Endothelial cell of umbilical vein (primary cell): ENCODE measurements at regions not wholly inside any gene's neighbourhood (a gene's known extent, or its start where the extent isn't known, plus 50 kb on each side); places are given as distances from the start of the nearest gene placed in this dataset.

ENCODE experiments used
- BruUV-seq: library from RNA; stranded (reverse); fragments of 400-500 nt; replicated peaks from 2 replicates; lab custom pipeline; 2021; lab: Mats Ljungman, UMichigan
- CTCF ChIA-PET: fragments of 300-600, 350-600 bp; sonication (Branson Sonifier 250); formaldehyde crosslinking; loops from one replicate; lab custom pipeline; 2021; ENCODE audit warnings: antibody characterized with exemption, inconsistent platforms; lab: Charles Lee
- POLR2A ChIA-PET: fragments of 300-600, 350-600 bp; sonication (Branson Sonifier 250); formaldehyde crosslinking; loops from one replicate; lab custom pipeline; 2021; ENCODE audit warnings: antibody characterized with exemption, inconsistent platforms; lab: Charles Lee
- DNase-seq: peaks from one replicate; pipeline ENCODE4 v3.0.0-alpha.2; 2011; ENCODE audit warnings: low read depth, low spot score
- FAIRE-seq: peaks from 2 replicates; lab custom pipeline; 2011; peaks lifted over from hg19 to GRCh38; lab: Jason Lieb, UNC
- H2AFZ ChIP-seq: 2 replicates; pipeline ENCODE4 v1.6.0; 2012; ENCODE audit warnings: low read depth, low read length, control low read depth, inconsistent platforms
- H3K27ac ChIP-seq: 2 replicates; pipeline ENCODE4 v1.5.1; 2011; ENCODE audit warnings: low read depth, mild to moderate bottlenecking, control low read depth, low read length, moderate library complexity; ENCODE audit not compliant: insufficient read depth
- H3K27me3 ChIP-seq, 2 experiments: 2 replicates each; pipeline versions ENCODE4 v1.6.0 to v1.6.1; 2011; ENCODE audit warnings: low read length in 2 of 2, mixed read lengths in 1 of 2; ENCODE audit not compliant: control insufficient read depth in 2 of 2, insufficient read depth in 2 of 2
- H3K36me3 ChIP-seq, 2 experiments: 2 replicates in 1 of 2; 3 replicates in 1 of 2; pipeline ENCODE4 v1.5.1; 2011; ENCODE audit warnings: low read length in 2 of 2, mild to moderate bottlenecking in 1 of 2, moderate library complexity in 1 of 2; ENCODE audit not compliant: control insufficient read depth in 2 of 2, insufficient read depth in 2 of 2; ENCODE audit errors: extremely low read depth in 1 of 2
- H3K4me1 ChIP-seq: 3 replicates; pipeline ENCODE4 v1.5.1; 2011; ENCODE audit warnings: mild to moderate bottlenecking, low read length; ENCODE audit not compliant: control insufficient read depth, insufficient read depth; ENCODE audit errors: extremely low read depth
- H3K4me2 ChIP-seq: 2 replicates; pipeline ENCODE4 v1.6.1; 2011; ENCODE audit warnings: low read length, control low read depth, mixed read lengths; ENCODE audit not compliant: insufficient read depth
- H3K4me3 ChIP-seq, 3 experiments: fragments of 200-600 bp in 1 of 3; sonication (generic), shearing (Covaris generic) in 1 of 3; replicated peaks in 1 of 3; 2 replicates each; pipeline ENCODE4 v1.5.1; 2011 to 2016; ENCODE audit warnings: control low read depth in 3 of 3, low read length in 3 of 3, mild to moderate bottlenecking in 2 of 3, inconsistent platforms in 1 of 3, low read depth in 1 of 3, moderate library complexity in 1 of 3; ENCODE audit not compliant: insufficient read depth in 1 of 3
- H3K79me2 ChIP-seq: 2 replicates; pipeline ENCODE4 v1.6.0; 2012; ENCODE audit warnings: low read length, inconsistent platforms; ENCODE audit not compliant: control insufficient read depth, insufficient read depth
- H3K9ac ChIP-seq: replicated peaks from 2 replicates; pipeline ENCODE3; 2011; ENCODE audit warnings: low read length, control low read depth; ENCODE audit not compliant: insufficient read depth; ENCODE audit errors: extremely low read depth
- H3K9me1 ChIP-seq: replicated peaks from 3 replicates; pipeline ENCODE4 v1.6.0; 2011; ENCODE audit warnings: mild to moderate bottlenecking, low read length; ENCODE audit not compliant: control insufficient read depth, insufficient read depth; ENCODE audit errors: extremely low read depth
- H3K9me3 ChIP-seq: replicated peaks from 2 replicates; pipeline ENCODE4 v1.5.1; 2012; ENCODE audit warnings: low read length, inconsistent platforms; ENCODE audit not compliant: control insufficient read depth, insufficient read depth
- H4K20me1 ChIP-seq: replicated peaks from 2 replicates; pipeline ENCODE3; 2011; ENCODE audit warnings: mild to moderate bottlenecking, low read length; ENCODE audit not compliant: control insufficient read depth, insufficient read depth; ENCODE audit errors: extremely low read depth
- EZH2 ChIP-seq: IDR thresholded peaks from 2 replicates; pipeline ENCODE4 v1.6.1; 2012; ENCODE audit warnings: borderline replicate concordance, low read depth, mild to moderate bottlenecking, moderate library complexity, low read length, inconsistent platforms; ENCODE audit not compliant: severe bottlenecking
- FOS ChIP-seq: IDR thresholded peaks from 2 replicates; pipeline ENCODE4 v1.6.1; 2011; ENCODE audit warnings: mild to moderate bottlenecking, low read length, moderate library complexity, borderline replicate concordance; ENCODE audit not compliant: insufficient read depth
- GATA2 ChIP-seq: IDR thresholded peaks from 2 replicates; pipeline ENCODE4 v1.7.0; 2011; ENCODE audit warnings: low read depth, mild to moderate bottlenecking, moderate library complexity, mixed read lengths, low read length; ENCODE audit not compliant: insufficient read length, insufficient read depth
- JUN ChIP-seq: IDR thresholded peaks from 2 replicates; pipeline ENCODE4 v1.6.1; 2011; ENCODE audit warnings: borderline replicate concordance, low read depth; ENCODE audit not compliant: insufficient read length, insufficient read depth
- MYC ChIP-seq: IDR thresholded peaks from one replicate; pipeline ENCODE4 v1.6.1; 2011; ENCODE audit warnings: mild to moderate bottlenecking, low read depth, low read length
- POLR2A ChIP-seq: IDR thresholded peaks from 2 replicates; pipeline ENCODE4 v1.6.1; 2012; ENCODE audit warnings: low read depth, mild to moderate bottlenecking, control low read depth, low read length
- POLR2AphosphoS5 ChIP-seq: IDR thresholded peaks from 2 replicates; pipeline ENCODE4 v1.6.1; 2012; ENCODE audit warnings: low read depth, mild to moderate bottlenecking, control low read depth, low read length, moderate library complexity; ENCODE audit not compliant: insufficient read depth
- dilution Hi-C: fragments of 300-500 bp; cut with MboI; formaldehyde crosslinking; loops from one replicate; pipeline ENCODE4 v1.15.0; 2019; ENCODE audit warnings: low sequenced_read_pairs; ENCODE audit not compliant: extremely low pct_ligation_motif_present
- intact Hi-C: fragments of 100-400 bp; cut with micrococcal nuclease; formaldehyde crosslinking; loops from one replicate; pipeline ENCODE4 v1.10.0; 2022
- TF ChIP-seq, protein P1 (sequence below), 2 donors: IDR thresholded peaks; 1 replicate in 1 of 2; 2 replicates in 1 of 2; pipeline ENCODE4 v1.5.1; 2011; ENCODE audit warnings: low read length in 2 of 2, mild to moderate bottlenecking in 2 of 2, moderate library complexity in 2 of 2, control low read depth in 1 of 2, inconsistent platforms in 1 of 2, low read depth in 1 of 2; ENCODE audit not compliant: insufficient read depth in 1 of 2; ENCODE audit errors: extremely low read depth in 1 of 2
- TF ChIP-seq, protein P2 (sequence below): IDR thresholded peaks from 2 replicates; pipeline ENCODE4 v1.6.1; 2011; ENCODE audit not compliant: insufficient read depth, insufficient read length

DNA sequence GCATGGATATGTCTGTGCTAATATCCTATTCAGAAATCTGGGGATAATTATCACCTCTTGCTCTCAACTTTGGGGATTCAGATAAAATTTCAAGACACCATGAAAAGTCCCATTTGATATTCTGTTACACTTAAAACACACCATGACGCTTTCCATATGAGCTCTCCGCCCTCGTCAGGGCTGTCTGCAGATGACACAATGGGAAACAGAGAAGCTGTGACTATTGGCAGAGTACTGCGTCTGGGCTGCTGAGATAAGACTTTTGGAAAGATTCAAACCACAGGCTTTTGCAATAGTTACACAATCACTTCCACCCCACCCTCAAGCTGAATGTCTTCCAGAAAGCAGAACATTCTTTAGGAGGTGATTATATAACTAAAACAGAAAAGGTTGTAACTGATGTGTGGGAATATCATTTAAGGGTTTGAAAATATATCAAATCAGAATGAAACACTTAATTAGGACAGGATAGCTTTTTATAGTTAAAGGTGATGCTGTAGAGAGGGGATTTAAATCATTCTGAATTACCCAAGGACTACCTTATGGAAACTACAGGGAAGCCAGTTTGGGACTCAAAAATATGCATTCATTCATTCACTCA lies 75.3 kb upstream of the TMPO start:
- peak overlapping the region; percentile 54 for H3K9ac ChIP-seq
- no TSS peak for BruUV-seq
- intact Hi-C loops (loop anchor here (1.0 kb wide), 5 partner anchors 15 to 76 kb away; no protein-coding TSS in a partner anchor), dilution Hi-C loops (no loop called here)
- H3K4me1 ChIP-seq = peaks cover 18% of the 10 kb centered on the region
- POLR2A ChIA-PET = interaction anchor here (0.6 to 0.7 kb wide), 2 partner anchors 17 to 31 kb away, joined by 3 to 4 read pairs; no protein-coding TSS in a partner anchor
- H3K9me3 ChIP-seq = no peaks in the 10 kb centered on the region
- H3K9me1 ChIP-seq = no peaks in the 10 kb centered on the region
- H3K4me3 ChIP-seq = peak overlapping the region in 1 of 3 experiments; percentile 21
- no peaks in the 10 kb centered on the region for H3K27me3 ChIP-seq
- no peaks in the 10 kb centered on the region for H3K79me2 ChIP-seq
- DNase-seq (peak; percentile 95), FAIRE-seq (peak; percentile 83)
- H2AFZ ChIP-seq = peak overlapping the region; percentile 55
- H4K20me1 ChIP-seq = no peaks in the 10 kb centered on the region
- CTCF ChIA-PET = interaction anchor here (0.8 to 3.9 kb wide), 12 partner anchors 10 to 153 kb away, joined by 3 to 50 read pairs (median 4); partner anchors contain the start of genes SLC25A3 and TMPO
- peak overlapping the region; percentile 58 for H3K4me2 ChIP-seq
- TF ChIP-seq JUN (no peak), POLR2A (no peak), EZH2 (no peak), FOS (peak; percentile 4), MYC (no peak), POLR2AphosphoS5 (peak; percentile 36), GATA2 (peak; percentile 91)
- TF ChIP-seq, protein P1, sequence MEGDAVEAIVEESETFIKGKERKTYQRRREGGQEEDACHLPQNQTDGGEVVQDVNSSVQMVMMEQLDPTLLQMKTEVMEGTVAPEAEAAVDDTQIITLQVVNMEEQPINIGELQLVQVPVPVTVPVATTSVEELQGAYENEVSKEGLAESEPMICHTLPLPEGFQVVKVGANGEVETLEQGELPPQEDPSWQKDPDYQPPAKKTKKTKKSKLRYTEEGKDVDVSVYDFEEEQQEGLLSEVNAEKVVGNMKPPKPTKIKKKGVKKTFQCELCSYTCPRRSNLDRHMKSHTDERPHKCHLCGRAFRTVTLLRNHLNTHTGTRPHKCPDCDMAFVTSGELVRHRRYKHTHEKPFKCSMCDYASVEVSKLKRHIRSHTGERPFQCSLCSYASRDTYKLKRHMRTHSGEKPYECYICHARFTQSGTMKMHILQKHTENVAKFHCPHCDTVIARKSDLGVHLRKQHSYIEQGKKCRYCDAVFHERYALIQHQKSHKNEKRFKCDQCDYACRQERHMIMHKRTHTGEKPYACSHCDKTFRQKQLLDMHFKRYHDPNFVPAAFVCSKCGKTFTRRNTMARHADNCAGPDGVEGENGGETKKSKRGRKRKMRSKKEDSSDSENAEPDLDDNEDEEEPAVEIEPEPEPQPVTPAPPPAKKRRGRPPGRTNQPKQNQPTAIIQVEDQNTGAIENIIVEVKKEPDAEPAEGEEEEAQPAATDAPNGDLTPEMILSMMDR (IDR thresholded peaks at IDR 0.05; ENCODE audit: extremely low read depth in 1 of 2, insufficient read depth in 1 of 2, low read depth in 1 of 2, low read length in 2 of 2) = no peak
- TF ChIP-seq, protein P2, sequence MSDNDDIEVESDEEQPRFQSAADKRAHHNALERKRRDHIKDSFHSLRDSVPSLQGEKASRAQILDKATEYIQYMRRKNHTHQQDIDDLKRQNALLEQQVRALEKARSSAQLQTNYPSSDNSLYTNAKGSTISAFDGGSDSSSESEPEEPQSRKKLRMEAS = no peak
- no peaks in the 10 kb centered on the region for H3K36me3 ChIP-seq
- H3K27ac ChIP-seq = peak overlapping the region; percentile 88
